H9 (cell line): ENCODE measurements at regions not wholly inside any gene's neighbourhood (a gene's known extent, or its start where the extent isn't known, plus 50 kb on each side); places are given as distances from the start of the nearest gene placed in this dataset.

Source experiments
- DNase-seq: peaks from one replicate; pipeline ENCODE4 v3.0.0-alpha.2; 2017
- H2AFZ ChIP-seq: one replicate; pipeline ENCODE4 v1.6.1; 2013; ENCODE audit warnings: mild to moderate bottlenecking, low read length, control low read depth, moderate library complexity
- H2AK5ac ChIP-seq: 2 replicates; pipeline ENCODE4 v1.6.1; 2013; ENCODE audit warnings: low read length, control low read depth, mixed read lengths; ENCODE audit not compliant: insufficient read length
- H2BK120ac ChIP-seq: one replicate; pipeline ENCODE4 v1.6.1; 2013; ENCODE audit warnings: low read depth, mild to moderate bottlenecking, low read length, control low read depth, inconsistent platforms; ENCODE audit not compliant: poor library complexity, severe bottlenecking
- H2BK12ac ChIP-seq: 2 replicates; pipeline ENCODE4 v1.6.1; 2013; ENCODE audit warnings: low read length, control low read depth, mixed read lengths, low read depth; ENCODE audit not compliant: insufficient read length
- H2BK15ac ChIP-seq: 2 replicates; pipeline ENCODE4 v1.6.1; 2013; ENCODE audit warnings: low read depth, low read length, control low read depth
- H2BK20ac ChIP-seq: one replicate; pipeline ENCODE4 v1.6.1; 2013; ENCODE audit warnings: low read depth, mild to moderate bottlenecking, low read length, control low read depth, inconsistent platforms; ENCODE audit not compliant: poor library complexity, severe bottlenecking
- H2BK5ac ChIP-seq: 2 replicates; pipeline ENCODE4 v1.6.1; 2013; ENCODE audit warnings: low read length, control low read depth, mixed read lengths; ENCODE audit not compliant: insufficient read length
- H3K14ac ChIP-seq: 2 replicates; pipeline ENCODE4 v1.6.1; 2013; ENCODE audit warnings: low read length, control low read depth; ENCODE audit not compliant: insufficient read depth
- H3K18ac ChIP-seq: 2 replicates; pipeline ENCODE4 v1.6.1; 2013; ENCODE audit warnings: low read depth, mild to moderate bottlenecking, mixed read lengths, low read length, control low read depth; ENCODE audit not compliant: insufficient read length
- H3K23ac ChIP-seq: 2 replicates; pipeline ENCODE4 v1.6.1; 2013; ENCODE audit warnings: low read length, control low read depth, mixed read lengths, low read depth; ENCODE audit not compliant: insufficient read length
- H3K23me2 ChIP-seq: 2 replicates; pipeline ENCODE4 v1.6.1; 2013; ENCODE audit warnings: low read depth, mild to moderate bottlenecking, mixed read lengths, low read length, control low read depth; ENCODE audit not compliant: insufficient read length, poor library complexity, severe bottlenecking
- H3K27ac ChIP-seq: 2 replicates; pipeline ENCODE4 v1.5.1; 2013; ENCODE audit warnings: low read length, control low read depth, mixed read lengths, low read depth; ENCODE audit not compliant: insufficient read length
- H3K27me3 ChIP-seq: 2 replicates; pipeline ENCODE4 v1.6.1; 2013; ENCODE audit warnings: low read length, control low read depth, inconsistent platforms; ENCODE audit not compliant: insufficient read depth
- H3K4ac ChIP-seq: 2 replicates; pipeline ENCODE4 v1.6.1; 2013; ENCODE audit warnings: low read depth, mild to moderate bottlenecking, control low read depth, inconsistent platforms, low read length, moderate library complexity
- H3K4me1 ChIP-seq: 2 replicates; pipeline ENCODE4 v1.6.1; 2013; ENCODE audit warnings: low read length, control low read depth, inconsistent platforms; ENCODE audit not compliant: insufficient read depth
- H3K4me2 ChIP-seq: 2 replicates; pipeline ENCODE4 v1.6.1; 2013; ENCODE audit warnings: low read length, control low read depth, mixed read lengths; ENCODE audit not compliant: insufficient read length, insufficient read depth
- H3K56ac ChIP-seq: 2 replicates; pipeline ENCODE4 v1.6.1; 2013; ENCODE audit warnings: low read depth, mild to moderate bottlenecking, mixed read lengths, low read length, control low read depth; ENCODE audit not compliant: insufficient read length
- H3K79me1 ChIP-seq: 2 replicates; pipeline ENCODE4 v1.6.1; 2013; ENCODE audit warnings: low read depth, mild to moderate bottlenecking, moderate library complexity, low read length, control low read depth, inconsistent platforms; ENCODE audit not compliant: insufficient read depth, poor library complexity, severe bottlenecking
- H3K79me2 ChIP-seq: 2 replicates; pipeline ENCODE4 v1.6.1; 2013; ENCODE audit warnings: low read length, control low read depth, inconsistent platforms; ENCODE audit not compliant: insufficient read depth
- H3K9ac ChIP-seq: 2 replicates; pipeline ENCODE4 v1.6.1; 2013; ENCODE audit warnings: low read length, control low read depth, mixed read lengths; ENCODE audit not compliant: insufficient read length; ENCODE audit errors: extremely low read depth
- H3K9me3 ChIP-seq: one replicate; pipeline ENCODE4 v1.6.1; 2013; ENCODE audit warnings: low read depth, low read length, inconsistent platforms; ENCODE audit not compliant: control insufficient read depth
- H3T11ph ChIP-seq: one replicate; pipeline ENCODE4 v1.6.1; 2013; ENCODE audit warnings: mild to moderate bottlenecking, low read length, control low read depth, inconsistent platforms
- H4K20me1 ChIP-seq: one replicate; pipeline ENCODE4 v1.6.1; 2013; ENCODE audit not compliant: control insufficient read depth, insufficient read length, insufficient read depth
- H4K5ac ChIP-seq: 2 replicates; pipeline ENCODE4 v1.6.1; 2013; ENCODE audit warnings: low read depth, mild to moderate bottlenecking, mixed read lengths, low read length, control low read depth; ENCODE audit not compliant: insufficient read length
- H4K8ac ChIP-seq: replicated peaks from 2 replicates; pipeline ENCODE4 v1.6.1; 2013; ENCODE audit warnings: low read length, control low read depth, mixed read lengths, low read depth; ENCODE audit not compliant: insufficient read length
- H4K91ac ChIP-seq: 2 replicates; pipeline ENCODE4 v1.6.1; 2013; ENCODE audit warnings: low read depth, mild to moderate bottlenecking, moderate library complexity, mixed read lengths, low read length, control low read depth; ENCODE audit not compliant: insufficient read length
- H3K27ac Mint-ChIP-seq, 3 experiments: 2 replicates in 2 of 3; 3 replicates in 1 of 3; pipeline ENCODE4 v1.8.0; 2020 to 2021; ENCODE audit warnings: mixed read lengths in 3 of 3, mild to moderate bottlenecking in 1 of 3, moderate library complexity in 1 of 3
- H3K27me3 Mint-ChIP-seq: 2 replicates; pipeline ENCODE4 v1.8.0; 2021; ENCODE audit warnings: low read depth, mild to moderate bottlenecking, moderate library complexity, mixed read lengths
- H3K36me3 Mint-ChIP-seq, 3 experiments: 2 replicates in 2 of 3; 3 replicates in 1 of 3; pipeline ENCODE4 v1.8.0; 2020 to 2021; ENCODE audit warnings: low read depth in 3 of 3, mixed read lengths in 3 of 3; ENCODE audit not compliant: insufficient read depth in 1 of 3
- H3K4me1 Mint-ChIP-seq, 2 experiments: 2 replicates each; pipeline ENCODE4 v1.8.0; 2020; ENCODE audit warnings: mixed read lengths in 2 of 2
- H3K4me3 Mint-ChIP-seq, 2 experiments: 2 replicates in 1 of 2; 3 replicates in 1 of 2; pipeline ENCODE4 v1.8.0; 2020 to 2021; ENCODE audit warnings: mild to moderate bottlenecking in 2 of 2, mixed read lengths in 2 of 2, moderate library complexity in 1 of 2
- H3K9me3 Mint-ChIP-seq, 2 experiments: 2 replicates in 1 of 2; 3 replicates in 1 of 2; pipeline ENCODE4 v1.8.0; 2020; ENCODE audit warnings: mild to moderate bottlenecking in 2 of 2, mixed read lengths in 2 of 2, moderate library complexity in 1 of 2
- WGBS: extraction: QIAGEN DNeasy Blood & Tissue Kit; methylation state at CpG from one replicate; pipeline ENCODE4 v1.1.7; 2013; ENCODE audit warnings: missing lambda C conversion rate, low lambda C conversion rate, mixed read lengths; ENCODE audit not compliant: insufficient read length; ENCODE audit errors: extremely low coverage; 5-methylcytosine and 5-hydroxymethylcytosine counted together
- TF ChIP-seq, protein P1 (sequence below): fragments of 200-600 bp; sonication (generic); conservative IDR thresholded peaks from 3 replicates; pipeline ENCODE4 v1.8.0; 2021; ENCODE audit warnings: antibody characterized with exemption, mild to moderate bottlenecking

DNA sequence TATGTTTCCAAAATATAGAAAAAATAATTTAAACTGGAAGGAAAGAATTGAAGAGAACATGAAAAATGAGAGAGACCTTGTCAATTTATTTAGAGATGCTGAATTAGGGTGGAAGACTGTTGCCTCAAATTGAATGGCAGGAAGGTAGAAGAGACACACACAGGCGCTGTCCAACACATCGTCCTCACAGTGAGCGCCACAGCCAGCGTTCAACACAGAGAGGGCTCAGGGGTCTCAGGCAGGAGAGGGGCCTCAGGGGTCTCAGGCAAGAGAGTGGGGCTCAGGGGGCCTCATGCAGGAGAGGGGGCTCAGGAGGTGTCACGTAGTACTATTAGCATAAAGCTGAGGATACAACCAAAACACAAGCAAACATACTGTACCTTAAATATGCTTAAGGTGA is 65.7 kb downstream of the TMEM18 start:
- no peak overlapping the region for H3K9ac ChIP-seq
- no peaks in the 10 kb centered on the region for H3K79me2 ChIP-seq
- H3K4me1 ChIP-seq, result no peaks in the 10 kb centered on the region
- H3K56ac ChIP-seq, result no peak overlapping the region
- H2BK15ac ChIP-seq, result no peak overlapping the region
- no peak overlapping the region for H2BK5ac ChIP-seq
- no peak overlapping the region for H2AFZ ChIP-seq
- H2BK20ac ChIP-seq, result no peak overlapping the region
- no peaks in the 10 kb centered on the region for H3K9me3 ChIP-seq
- Mint-ChIP-seq H3K27ac (no peak overlapping the region), H3K36me3 (no peaks in the 10 kb centered on the region), H3K4me3 (no peak overlapping the region), H3K9me3 (no peaks in the 10 kb centered on the region), H3K27me3 (peaks cover 7% of the 10 kb centered on the region; the same call in 1 of the 2 replicates), H3K4me1 (no peaks in the 10 kb centered on the region)
- no peak overlapping the region for H3K4ac ChIP-seq
- H3K4me2 ChIP-seq, result no peak overlapping the region
- H4K5ac ChIP-seq, result no peak overlapping the region
- H4K8ac ChIP-seq, result no peak overlapping the region
- TF ChIP-seq, protein P1, sequence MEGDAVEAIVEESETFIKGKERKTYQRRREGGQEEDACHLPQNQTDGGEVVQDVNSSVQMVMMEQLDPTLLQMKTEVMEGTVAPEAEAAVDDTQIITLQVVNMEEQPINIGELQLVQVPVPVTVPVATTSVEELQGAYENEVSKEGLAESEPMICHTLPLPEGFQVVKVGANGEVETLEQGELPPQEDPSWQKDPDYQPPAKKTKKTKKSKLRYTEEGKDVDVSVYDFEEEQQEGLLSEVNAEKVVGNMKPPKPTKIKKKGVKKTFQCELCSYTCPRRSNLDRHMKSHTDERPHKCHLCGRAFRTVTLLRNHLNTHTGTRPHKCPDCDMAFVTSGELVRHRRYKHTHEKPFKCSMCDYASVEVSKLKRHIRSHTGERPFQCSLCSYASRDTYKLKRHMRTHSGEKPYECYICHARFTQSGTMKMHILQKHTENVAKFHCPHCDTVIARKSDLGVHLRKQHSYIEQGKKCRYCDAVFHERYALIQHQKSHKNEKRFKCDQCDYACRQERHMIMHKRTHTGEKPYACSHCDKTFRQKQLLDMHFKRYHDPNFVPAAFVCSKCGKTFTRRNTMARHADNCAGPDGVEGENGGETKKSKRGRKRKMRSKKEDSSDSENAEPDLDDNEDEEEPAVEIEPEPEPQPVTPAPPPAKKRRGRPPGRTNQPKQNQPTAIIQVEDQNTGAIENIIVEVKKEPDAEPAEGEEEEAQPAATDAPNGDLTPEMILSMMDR, result no peak
- no CpG with 5 or more reads among the region's 5 CpGs for WGBS
- H2AK5ac ChIP-seq, result no peak overlapping the region
- H4K91ac ChIP-seq, result no peak overlapping the region
- no peak overlapping the region for H3K18ac ChIP-seq
- DNase-seq, result peak; percentile 22
- H3K27me3 ChIP-seq, result no peaks in the 10 kb centered on the region
- H3K23ac ChIP-seq, result no peak overlapping the region
- no peak overlapping the region for H2BK120ac ChIP-seq
- no peak overlapping the region for H3K27ac ChIP-seq
- no peaks in the 10 kb centered on the region for H3K23me2 ChIP-seq
- H3K79me1 ChIP-seq, result no peaks in the 10 kb centered on the region
- H3K14ac ChIP-seq, result no peak overlapping the region
- no peak overlapping the region for H2BK12ac ChIP-seq
- H4K20me1 ChIP-seq, result no peaks in the 10 kb centered on the region
- no peak overlapping the region for H3T11ph ChIP-seq
